Uterus (tissue), 3 donors: ENCODE measurements at regions not wholly inside any gene's neighbourhood (a gene's known extent, or its start where the extent isn't known, plus 50 kb on each side); places are given as distances from the start of the nearest gene placed in this dataset.

Experiments
- DNase-seq, 2 donors: peaks; one replicate each; pipeline ENCODE4 v3.0.0-alpha.2; 2019 to 2020
- H3K27ac ChIP-seq, 2 donors: fragments of 200-600 bp; sonication (generic); 1 replicate in 1 of 2; 2 replicates in 1 of 2; pipeline ENCODE4 v1.5.1; 2016 to 2018
- H3K27me3 ChIP-seq, 2 donors: fragments of 200-600 bp; sonication (generic); one replicate each; pipeline ENCODE4 v1.5.1; 2018 to 2019; ENCODE audit warnings: control low read depth in 1 of 2
- H3K36me3 ChIP-seq, 2 donors: fragments of 200-600 bp; sonication (generic); one replicate each; pipeline ENCODE4 v1.5.1; 2019; ENCODE audit warnings: control low read depth in 1 of 2
- H3K4me1 ChIP-seq, 2 donors: fragments of 200-600 bp; sonication (generic); one replicate each; pipeline ENCODE4 v1.5.1; 2018 to 2019; ENCODE audit warnings: control low read depth in 1 of 2
- H3K4me3 ChIP-seq, 2 donors: fragments of 200-600 bp; sonication (generic); 1 replicate in 1 of 2; 2 replicates in 1 of 2; pipeline ENCODE4 v1.5.1; 2018 to 2019; ENCODE audit warnings: mild to moderate bottlenecking in 1 of 2
- H3K9me3 ChIP-seq, 2 donors: fragments of 200-600 bp; sonication (generic); one replicate each; pipeline ENCODE4 v1.5.1; 2019; ENCODE audit warnings: control low read depth in 1 of 2
- POLR2A ChIP-seq, 2 donors: fragments of 450-650 bp; IDR thresholded peaks; one replicate each; pipeline ENCODE4 v1.6.1; 2016; ENCODE audit warnings: antibody characterized with exemption in 2 of 2, mild to moderate bottlenecking in 1 of 2, moderate library complexity in 1 of 2
- intact Hi-C: fragments of 100-400 bp; cut with DNase I; formaldehyde crosslinking; loops from one replicate; pipeline ENCODE4 v1.15.1; 2023; ENCODE audit warnings: low total_unique reads
- TF ChIP-seq, protein P1 (sequence below), 4 experiments: fragments of 200-600 bp in 2 of 4; fragments of 450-650 bp in 2 of 4; sonication (generic) in 2 of 4; IDR thresholded peaks; one replicate each; pipeline ENCODE4 v1.5.1; 2016 to 2019; ENCODE audit warnings: antibody characterized with exemption in 4 of 4, mild to moderate bottlenecking in 2 of 4, moderate library complexity in 1 of 4
- donor health status: DM: yes; HTN: yes; CAD: no.

DNA sequence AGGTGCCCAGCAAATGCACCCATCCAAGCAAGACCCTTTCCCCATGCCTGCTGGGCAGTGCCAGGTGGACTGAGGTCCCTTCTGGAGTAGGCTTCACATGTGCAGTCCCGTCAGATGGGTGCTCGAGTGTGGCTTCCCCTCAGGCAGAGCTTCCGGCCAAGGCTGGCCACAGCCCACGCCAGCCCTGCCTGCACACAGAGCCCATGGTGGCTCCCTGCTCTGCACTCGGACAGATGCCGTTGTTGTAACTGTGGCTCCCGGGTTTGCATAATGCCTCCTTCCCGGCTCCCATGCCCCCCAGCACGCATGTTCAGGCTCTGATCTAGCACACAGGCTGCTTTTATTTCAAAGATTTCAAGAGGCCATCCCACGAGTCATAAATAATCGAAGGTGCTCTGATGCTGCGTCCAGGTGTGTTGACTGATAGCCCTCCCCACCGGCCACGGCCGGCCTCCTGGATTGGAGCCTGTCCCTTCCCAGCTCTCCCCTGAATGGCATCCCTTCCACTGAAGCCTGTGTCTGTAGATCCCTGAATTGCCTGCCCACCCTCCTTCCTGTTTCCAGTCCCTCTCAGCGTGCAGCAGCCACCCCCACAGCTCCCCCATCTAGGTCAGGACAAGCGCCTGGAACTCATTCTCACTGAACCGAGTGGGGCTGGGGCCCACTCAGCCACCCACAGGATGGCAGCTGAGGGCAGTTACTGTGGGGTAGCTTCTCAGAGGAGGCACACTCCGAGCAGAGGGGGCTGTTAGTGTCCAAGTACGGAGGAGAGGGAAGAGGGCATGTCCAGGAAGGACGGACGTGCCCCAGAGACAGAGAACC lies 100.0 kb upstream of the LINGO1 start:
- TF ChIP-seq, protein P1, sequence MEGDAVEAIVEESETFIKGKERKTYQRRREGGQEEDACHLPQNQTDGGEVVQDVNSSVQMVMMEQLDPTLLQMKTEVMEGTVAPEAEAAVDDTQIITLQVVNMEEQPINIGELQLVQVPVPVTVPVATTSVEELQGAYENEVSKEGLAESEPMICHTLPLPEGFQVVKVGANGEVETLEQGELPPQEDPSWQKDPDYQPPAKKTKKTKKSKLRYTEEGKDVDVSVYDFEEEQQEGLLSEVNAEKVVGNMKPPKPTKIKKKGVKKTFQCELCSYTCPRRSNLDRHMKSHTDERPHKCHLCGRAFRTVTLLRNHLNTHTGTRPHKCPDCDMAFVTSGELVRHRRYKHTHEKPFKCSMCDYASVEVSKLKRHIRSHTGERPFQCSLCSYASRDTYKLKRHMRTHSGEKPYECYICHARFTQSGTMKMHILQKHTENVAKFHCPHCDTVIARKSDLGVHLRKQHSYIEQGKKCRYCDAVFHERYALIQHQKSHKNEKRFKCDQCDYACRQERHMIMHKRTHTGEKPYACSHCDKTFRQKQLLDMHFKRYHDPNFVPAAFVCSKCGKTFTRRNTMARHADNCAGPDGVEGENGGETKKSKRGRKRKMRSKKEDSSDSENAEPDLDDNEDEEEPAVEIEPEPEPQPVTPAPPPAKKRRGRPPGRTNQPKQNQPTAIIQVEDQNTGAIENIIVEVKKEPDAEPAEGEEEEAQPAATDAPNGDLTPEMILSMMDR (IDR thresholded peaks at IDR 0.05) = no peak
- no peak for TF ChIP-seq POLR2A (IDR thresholded peaks at IDR 0.05)
- H3K27me3 ChIP-seq = no peaks in the 10 kb centered on the region
- no peaks in the 10 kb centered on the region for H3K4me1 ChIP-seq

DNA sequence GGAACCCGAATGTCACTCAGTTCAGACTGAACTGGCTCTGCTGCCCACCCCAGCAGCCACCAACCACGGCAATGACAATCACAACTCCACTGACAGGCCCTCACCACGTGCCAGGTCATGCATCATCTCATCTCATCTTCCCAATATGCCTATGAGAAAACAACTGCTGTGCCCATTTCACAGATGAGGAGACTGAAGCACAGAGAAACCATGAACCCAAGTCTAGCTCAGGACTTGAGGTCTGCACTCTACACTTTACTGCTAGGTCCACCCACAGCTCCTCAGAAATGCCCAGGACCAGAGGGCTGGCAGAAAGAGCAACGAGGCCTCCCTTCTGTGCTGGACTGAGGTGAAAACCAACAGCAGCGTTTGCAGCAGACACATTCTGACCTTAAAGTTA lies 99.2 kb upstream of the LINGO1 start:
- H3K27ac ChIP-seq = no peak overlapping the region
- no peaks in the 10 kb centered on the region for H3K4me1 ChIP-seq
- H3K36me3 ChIP-seq = no peaks in the 10 kb centered on the region
- no peak for TF ChIP-seq POLR2A (IDR thresholded peaks at IDR 0.05)
- TF ChIP-seq, protein P1 (IDR thresholded peaks at IDR 0.05) = no peak
- no peaks in the 10 kb centered on the region for H3K9me3 ChIP-seq
- no peaks in the 10 kb centered on the region for H3K27me3 ChIP-seq
- no peak for DNase-seq
- H3K4me3 ChIP-seq = no peak overlapping the region
- intact Hi-C loops = no loop called here

More for the DNA sequence above, 100.0 kb upstream of the LINGO1 start:
- no peak for DNase-seq
- no peak overlapping the region for H3K4me3 ChIP-seq
- no peaks in the 10 kb centered on the region for H3K36me3 ChIP-seq
- no peak overlapping the region for H3K27ac ChIP-seq
- H3K9me3 ChIP-seq = no peaks in the 10 kb centered on the region
- intact Hi-C loops = no loop called here

DNA sequence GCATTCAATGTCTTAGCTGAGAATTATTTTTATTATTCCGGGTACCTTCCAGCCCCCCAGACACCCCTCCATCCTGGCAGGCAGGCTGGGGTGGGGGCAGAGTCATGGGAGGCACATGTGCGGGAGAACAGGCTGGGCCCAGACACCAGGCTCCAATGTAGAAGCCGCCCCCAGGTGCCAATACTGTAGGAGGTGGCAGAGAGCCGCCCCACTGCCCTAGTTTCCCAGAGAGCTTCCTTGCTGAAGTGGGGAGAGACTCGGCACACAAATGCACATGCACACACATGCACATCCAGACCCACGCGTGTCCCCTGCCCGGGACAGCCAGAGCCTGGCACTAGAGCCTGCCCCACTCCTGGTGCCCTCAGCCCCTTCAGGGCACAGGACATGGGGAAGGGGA lies 98.4 kb upstream of the LINGO1 start:
- TF ChIP-seq, protein P1 (IDR thresholded peaks at IDR 0.05) = no peak
- no peak overlapping the region for H3K27ac ChIP-seq
- no peaks in the 10 kb centered on the region for H3K9me3 ChIP-seq
- intact Hi-C loops = no loop called here
- no peaks in the 10 kb centered on the region for H3K27me3 ChIP-seq
- no peaks in the 10 kb centered on the region for H3K4me1 ChIP-seq
- H3K36me3 ChIP-seq = no peaks in the 10 kb centered on the region
- no peak overlapping the region for H3K4me3 ChIP-seq
- no peak for DNase-seq

DNA sequence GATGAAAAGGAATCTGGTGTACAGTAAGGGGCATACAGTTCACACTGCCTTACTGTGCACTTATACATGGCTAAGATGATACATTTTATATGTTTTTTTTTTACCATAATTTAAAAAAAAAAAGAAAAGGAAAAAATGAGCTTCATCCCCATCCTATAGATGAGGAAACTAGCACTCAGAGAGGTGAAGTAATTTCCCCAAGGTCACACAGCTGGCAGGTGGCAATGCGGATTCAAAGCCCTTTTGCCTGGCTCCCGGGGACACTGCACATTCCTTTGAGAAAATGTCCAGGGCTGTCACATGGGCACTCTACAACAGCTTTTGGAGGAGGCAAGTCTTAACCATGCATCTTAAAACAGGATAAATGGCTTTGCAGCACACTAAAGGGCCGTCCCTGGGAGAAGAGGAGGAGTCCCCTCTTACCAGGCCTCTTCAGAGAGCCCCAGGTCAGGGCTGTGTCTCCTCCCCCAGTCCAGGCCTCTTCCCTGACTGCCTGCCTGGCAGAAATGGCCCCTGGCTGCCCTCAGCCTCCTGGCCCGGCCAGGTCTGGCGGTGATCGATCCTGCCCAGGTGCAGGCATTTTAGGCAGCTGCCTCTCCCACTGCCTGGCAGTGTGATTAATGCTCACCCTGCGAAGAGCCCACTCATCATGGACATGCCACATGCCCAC lies 95.1 kb upstream of the LINGO1 start:
- intact Hi-C loops = no loop called here
- Histone ChIP-seq H3K9me3 (no peaks in the 10 kb centered on the region), H3K4me1 (no peaks in the 10 kb centered on the region), H3K27me3 (no peaks in the 10 kb centered on the region), H3K4me3 (no peak overlapping the region), H3K36me3 (no peaks in the 10 kb centered on the region), H3K27ac (no peak overlapping the region)
- no peak for TF ChIP-seq POLR2A (IDR thresholded peaks at IDR 0.05)
- TF ChIP-seq, protein P1 (IDR thresholded peaks at IDR 0.05) = no peak
- DNase-seq = no peak

DNA sequence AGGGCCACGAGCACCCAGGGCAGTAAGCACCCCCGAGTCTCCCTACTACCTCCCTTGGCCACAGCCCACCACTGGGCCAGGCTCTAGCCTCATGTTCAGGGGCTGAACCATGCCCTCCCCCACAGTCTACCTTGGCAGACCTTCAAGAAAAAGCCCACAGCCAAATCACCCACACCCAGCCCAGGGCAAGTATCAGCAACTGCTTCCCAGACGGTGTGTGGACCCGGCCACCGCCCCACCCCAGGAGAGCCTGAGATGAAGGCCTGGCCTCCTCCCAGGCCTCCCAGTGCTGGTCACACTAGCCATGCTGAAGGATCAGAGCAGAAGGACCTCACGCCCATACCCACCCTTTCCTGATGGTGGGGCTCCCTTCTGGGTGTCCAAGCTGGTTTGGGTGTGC lies 92.0 kb upstream of the LINGO1 start:
- H3K36me3 ChIP-seq = no peaks in the 10 kb centered on the region
- no peaks in the 10 kb centered on the region for H3K9me3 ChIP-seq
- H3K4me1 ChIP-seq = no peaks in the 10 kb centered on the region
- no peak overlapping the region for H3K27ac ChIP-seq
- intact Hi-C loops = no loop called here
- no peaks in the 10 kb centered on the region for H3K27me3 ChIP-seq
- no peak overlapping the region for H3K4me3 ChIP-seq
- DNase-seq = no peak
- no peak for TF ChIP-seq POLR2A (IDR thresholded peaks at IDR 0.05)
- TF ChIP-seq, protein P1 (IDR thresholded peaks at IDR 0.05) = no peak
